Medulla oblongata (tissue), 1 donor: ENCODE measurements at regions not wholly inside any gene's neighbourhood (a gene's known extent, or its start where the extent isn't known, plus 50 kb on each side); places are given as distances from the start of the nearest gene placed in this dataset.
A peak's percentile ranks its signal among the peaks of the same experiment; 100 is the strongest.
"Not testable (repeated sequence)": the region's sequence is repeated elsewhere in the genome, so short reads cannot be mapped to it uniquely, and the experiment has no call there.

Experiments
- DNase-seq: peaks from one replicate; pipeline ENCODE4 v3.0.0-alpha.2; 2015; ENCODE audit errors: extremely low spot score

- DNase-seq = no peak
Observed at GRCh38 chr3:194042927-194043326, 93.0 kb upstream of the HES1 start.

- DNase-seq = no peak
Observed at GRCh38 chr3:194043516-194043915, 92.4 kb upstream of the HES1 start.

GRCh38 chr3:194045289-194045688, 90.7 kb upstream of the HES1 start:
- DNase-seq = no peak

GRCh38 chr3:194045919-194046318, 90.0 kb upstream of the HES1 start:
- DNase-seq = no peak

- no peak for DNase-seq
Observed at GRCh38 chr3:194046531-194046930, 89.4 kb upstream of the HES1 start.

- peak; percentile 89 for DNase-seq
Observed at GRCh38 chr3:194046995-194047645, 88.8 kb upstream of the HES1 start.

- no peak for DNase-seq
Observed at GRCh38 chr3:194049394-194049793, 86.6 kb upstream of the HES1 start.

- DNase-seq = no peak
Observed at GRCh38 chr3:194050782-194051320, 85.1 kb upstream of the HES1 start.

- DNase-seq = no peak
Observed at GRCh38 chr3:194051366-194052149, 84.4 kb upstream of the HES1 start.

GRCh38 chr3:194053136-194053535, 82.8 kb upstream of the HES1 start:
- DNase-seq = no peak

GRCh38 chr3:194054016-194054415, 81.9 kb upstream of the HES1 start:
- no peak for DNase-seq

GRCh38 chr3:194054540-194054939, 81.4 kb upstream of the HES1 start:
- no peak for DNase-seq

GRCh38 chr3:194054961-194055360, 81.0 kb upstream of the HES1 start:
- DNase-seq = no peak

- DNase-seq = not testable (repeated sequence)
Observed at GRCh38 chr3:194056323-194056722, 79.6 kb upstream of the HES1 start.

GRCh38 chr3:194056731-194057415, 79.1 kb upstream of the HES1 start:
- DNase-seq = no peak

- DNase-seq = no peak
Observed at GRCh38 chr3:194057570-194058188, 78.3 kb upstream of the HES1 start.

- DNase-seq = peak; percentile 57
Observed at GRCh38 chr3:194058189-194058571, 77.8 kb upstream of the HES1 start.

- DNase-seq = no peak
Observed at GRCh38 chr3:194058753-194059152, 77.2 kb upstream of the HES1 start.

- no peak for DNase-seq
Observed at GRCh38 chr3:194061421-194062030, 74.4 kb upstream of the HES1 start.

GRCh38 chr3:194062830-194063229, 73.1 kb upstream of the HES1 start:
- no peak for DNase-seq
